Dedifferentiated amniotic fluid mesenchymal stem cell (primary cell): ENCODE measurements at regions not wholly inside any gene's neighbourhood (a gene's known extent, or its start where the extent isn't known, plus 50 kb on each side); places are given as distances from the start of the nearest gene placed in this dataset.

Source experiments
- DNase-seq: peaks from one replicate; pipeline ENCODE4 v3.0.0-alpha.2; 2016; ENCODE audit errors: extremely low spot score

DNA sequence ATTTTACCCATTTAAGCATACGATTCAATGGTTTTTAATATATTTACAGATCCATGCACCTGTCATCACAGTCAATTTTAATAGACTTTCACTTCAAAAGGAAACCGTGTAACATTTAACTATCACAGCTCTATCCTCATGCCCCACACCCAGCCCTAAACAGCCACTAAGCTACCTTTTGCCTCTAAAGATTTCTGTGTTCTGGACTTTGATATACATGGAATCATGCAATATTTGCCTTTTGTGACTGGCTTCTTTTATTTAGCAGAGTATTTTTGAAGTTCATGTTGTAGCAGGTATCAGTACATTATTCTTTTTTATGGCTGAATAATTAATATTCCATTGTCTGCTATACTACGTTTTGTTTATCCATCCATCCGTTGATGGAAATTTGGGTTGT is 50.3 kb upstream of the STX16 start:
- DNase-seq = no peak

DNA sequence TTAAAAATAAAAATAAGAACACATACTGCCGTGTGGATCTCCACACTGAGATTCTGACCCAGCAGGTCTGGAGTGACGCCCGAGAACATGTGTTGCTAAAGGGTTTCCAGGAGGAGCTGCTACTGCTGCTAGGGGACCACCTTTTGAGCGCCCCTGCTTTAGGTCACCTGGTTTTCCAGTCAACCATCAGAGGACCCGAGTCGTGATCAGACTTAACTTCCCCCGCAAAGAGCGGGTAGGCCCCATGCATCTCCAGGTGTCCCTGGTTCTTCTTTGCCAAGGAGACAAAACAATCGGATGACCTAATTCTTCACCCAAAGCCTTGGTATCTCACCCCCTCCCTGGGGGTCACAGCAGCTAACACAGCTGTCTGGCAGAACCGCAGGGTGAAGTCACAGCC is 51.1 kb upstream of the STX16 start:
- DNase-seq = no peak

DNA sequence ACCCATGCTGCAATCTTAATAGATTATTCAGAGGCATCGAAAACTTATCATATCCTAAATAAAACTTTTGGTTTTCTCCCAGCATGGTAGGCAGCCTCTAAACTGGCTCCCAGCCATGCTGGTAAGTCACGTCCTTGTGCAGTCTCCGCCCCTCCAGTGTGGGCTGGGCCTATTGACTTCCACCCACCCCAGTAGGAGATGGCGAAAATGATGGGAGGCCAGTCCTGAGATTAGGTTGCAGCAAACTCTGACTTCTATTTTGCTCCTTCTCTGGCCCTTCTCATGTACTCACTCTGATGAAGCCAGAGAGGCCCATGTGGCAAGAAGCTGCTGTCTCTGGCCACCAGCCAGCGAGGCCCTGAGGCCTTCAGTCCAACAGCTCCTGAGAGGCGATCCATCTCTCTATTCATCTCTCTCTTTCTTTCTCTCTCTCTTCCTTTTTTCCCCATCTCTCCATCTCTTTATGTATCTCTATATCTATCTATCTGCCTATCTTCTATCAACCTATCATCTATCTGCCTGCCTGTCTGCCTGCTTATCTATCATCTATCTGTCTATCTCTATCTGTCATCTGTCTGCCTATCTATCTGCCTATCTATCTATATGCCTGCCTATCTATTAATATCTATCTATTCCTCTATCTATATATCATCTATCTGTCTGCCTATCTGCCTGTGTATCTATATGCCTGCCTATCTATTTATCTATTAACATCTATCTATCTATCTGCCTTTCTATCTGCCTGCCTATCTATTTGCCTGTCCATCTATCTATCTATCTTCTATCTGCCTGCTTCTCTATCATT is 52.7 kb upstream of the STX16 start:
- peak; percentile 20 for DNase-seq

DNA sequence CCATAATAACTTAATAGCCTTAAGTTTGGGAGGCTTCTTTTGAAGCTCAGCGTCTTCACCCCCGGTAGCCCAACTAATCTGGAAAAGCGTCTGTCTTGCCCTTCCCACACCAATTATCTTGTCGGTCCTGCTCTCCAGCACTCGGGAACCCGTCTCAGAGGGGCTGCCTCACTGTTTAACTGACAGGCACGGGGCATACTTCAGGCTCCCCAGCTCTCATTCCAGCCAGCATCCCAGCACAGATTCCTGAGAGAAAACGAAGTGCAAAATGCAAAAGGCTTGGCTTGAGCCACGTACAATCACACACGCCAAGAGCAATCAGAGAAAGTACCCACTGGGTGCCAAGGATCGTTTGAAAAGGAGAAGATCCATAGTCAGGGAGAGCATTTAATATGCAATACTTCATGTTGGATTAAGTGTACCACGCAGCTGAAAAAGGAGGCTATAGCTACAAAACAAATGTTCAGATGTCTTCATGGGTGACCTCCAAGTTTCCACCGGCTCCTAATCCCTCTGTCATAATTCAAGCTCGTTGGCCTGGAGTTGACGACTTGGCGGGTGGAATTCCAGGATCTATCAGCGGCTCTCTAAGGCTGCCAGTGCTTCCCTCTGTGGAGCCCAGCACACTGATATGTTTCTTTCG is 53.7 kb upstream of the STX16 start:
- DNase-seq = no peak

DNA sequence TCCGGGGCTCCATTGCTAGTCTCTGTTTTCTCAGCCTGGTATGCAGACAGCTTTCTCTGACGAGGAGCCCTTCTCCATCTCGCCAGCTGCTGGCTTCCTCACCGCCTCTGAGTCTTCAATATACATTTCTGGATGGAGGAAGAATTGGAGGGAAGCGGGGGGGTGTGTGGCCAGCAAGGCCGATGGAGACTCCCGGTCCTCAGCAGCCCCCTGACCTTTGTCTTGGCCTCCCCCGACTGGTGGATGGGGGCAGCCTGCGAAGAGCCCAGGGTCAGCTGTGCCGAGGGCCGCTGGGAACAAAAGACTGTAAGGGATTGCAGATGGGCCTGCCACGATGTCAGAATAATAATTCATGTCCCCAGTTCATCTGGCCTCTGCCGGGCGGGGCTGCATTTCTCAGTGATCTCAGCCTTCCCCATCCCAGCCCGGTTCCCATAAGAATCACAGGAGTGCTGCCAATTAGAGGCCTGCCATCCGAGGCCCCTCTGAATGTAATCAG is 54.3 kb upstream of the STX16 start:
- no peak for DNase-seq

DNA sequence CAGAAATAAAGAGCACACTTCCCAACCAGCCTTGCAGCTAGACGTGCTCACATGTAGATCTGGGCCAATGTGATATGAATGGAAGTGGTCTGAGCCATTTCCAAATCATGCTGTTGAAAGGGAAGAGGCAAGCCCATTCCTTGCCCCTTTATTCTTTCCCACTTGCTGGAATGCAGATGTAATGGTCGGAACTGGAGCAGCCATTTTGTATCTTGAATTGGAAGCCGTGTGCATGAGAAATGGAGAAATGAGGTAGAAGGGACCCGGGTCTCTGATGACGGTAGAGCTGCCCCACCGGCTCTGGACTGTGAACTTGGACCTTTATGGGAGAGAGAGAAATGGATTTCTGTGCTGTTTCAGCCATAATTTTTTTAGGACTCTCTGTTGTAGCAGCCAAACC is 54.8 kb upstream of the STX16 start:
- DNase-seq = no peak

DNA sequence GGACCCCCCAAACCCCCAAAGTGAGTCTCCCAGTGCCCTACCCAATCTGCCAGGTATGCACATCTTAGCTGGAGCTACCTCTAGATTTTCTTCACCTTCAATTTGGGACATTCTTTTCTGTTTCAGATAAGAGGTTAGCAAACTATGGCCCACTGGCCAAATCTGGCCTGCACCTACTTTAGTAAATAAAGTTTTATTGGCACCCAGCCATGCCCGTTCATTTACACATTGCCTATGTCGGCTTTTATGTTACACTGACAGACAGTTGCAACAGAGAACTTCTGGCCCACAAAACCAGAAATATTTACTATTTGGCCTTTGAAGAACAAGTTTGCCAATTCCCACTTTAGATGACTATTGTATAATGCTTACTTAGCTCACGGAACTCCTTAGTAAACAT is 55.9 kb upstream of the STX16 start:
- DNase-seq = no peak

DNA sequence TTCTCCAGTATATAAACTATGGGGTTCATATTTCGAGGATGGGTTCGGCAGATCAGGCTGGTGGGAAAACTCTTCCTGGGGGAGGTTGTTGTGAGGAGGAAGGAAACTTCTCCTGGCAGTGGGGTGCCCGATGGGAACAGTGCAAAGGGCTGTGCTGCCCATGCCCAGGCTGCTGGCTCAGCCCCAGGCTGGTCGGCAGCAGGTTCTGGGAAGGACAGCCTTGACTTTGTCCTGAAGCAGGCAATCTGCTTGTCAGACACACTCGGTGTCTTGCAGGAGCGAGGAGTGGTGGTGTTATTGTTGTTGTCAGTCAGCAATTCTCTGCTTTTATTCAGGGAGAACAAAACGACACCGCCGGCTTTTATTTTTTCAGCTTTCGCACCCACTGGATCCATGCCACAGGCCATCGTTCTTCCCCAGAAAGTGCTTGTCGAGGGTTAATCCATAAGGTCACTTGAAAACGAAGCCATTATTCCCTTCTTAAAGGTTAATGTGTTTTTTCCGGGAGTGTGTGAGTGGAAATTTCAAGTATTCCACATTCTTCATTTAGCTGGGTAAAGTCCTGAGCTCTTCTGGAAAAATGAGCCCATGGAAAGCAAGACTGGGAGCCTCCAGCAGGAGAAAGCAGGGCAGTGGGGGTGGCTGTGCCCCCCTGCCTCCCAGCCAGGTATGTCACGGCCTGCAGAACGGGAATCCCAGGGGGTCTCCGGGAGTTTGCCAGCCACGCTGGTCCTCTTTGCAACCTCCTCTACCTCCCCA is 57.0 kb upstream of the STX16 start:
- DNase-seq = no peak

DNA sequence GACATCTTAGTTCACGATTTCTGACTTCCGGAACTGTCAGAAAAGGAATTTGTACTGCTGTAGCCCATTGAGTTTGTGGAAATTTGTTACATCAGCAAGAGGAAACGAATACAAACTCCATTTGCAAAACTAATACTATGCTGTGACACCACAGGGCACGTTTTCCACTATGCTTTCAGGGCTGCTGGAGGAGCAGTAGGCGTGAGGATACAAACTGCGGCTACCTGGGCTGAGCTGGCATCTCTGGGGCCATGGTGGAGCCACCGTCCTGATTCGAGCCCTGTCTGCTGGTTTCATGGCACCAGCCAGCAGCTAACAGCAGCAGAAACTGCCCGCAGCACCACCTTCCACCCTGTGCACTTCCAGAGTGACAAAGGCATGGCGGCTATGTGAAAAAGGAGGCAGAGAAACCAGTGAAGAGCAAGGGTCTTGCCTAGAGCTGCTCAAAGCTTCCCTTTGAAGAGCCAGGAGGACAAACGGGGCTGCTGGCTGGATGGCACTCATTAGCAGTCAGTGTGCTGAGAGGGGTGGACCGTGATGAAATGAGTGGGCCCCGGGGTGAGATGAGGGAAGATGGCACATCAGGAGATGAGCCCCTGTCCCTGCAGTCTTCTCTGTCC is 58.9 kb upstream of the STX16 start:
- no peak for DNase-seq

DNA sequence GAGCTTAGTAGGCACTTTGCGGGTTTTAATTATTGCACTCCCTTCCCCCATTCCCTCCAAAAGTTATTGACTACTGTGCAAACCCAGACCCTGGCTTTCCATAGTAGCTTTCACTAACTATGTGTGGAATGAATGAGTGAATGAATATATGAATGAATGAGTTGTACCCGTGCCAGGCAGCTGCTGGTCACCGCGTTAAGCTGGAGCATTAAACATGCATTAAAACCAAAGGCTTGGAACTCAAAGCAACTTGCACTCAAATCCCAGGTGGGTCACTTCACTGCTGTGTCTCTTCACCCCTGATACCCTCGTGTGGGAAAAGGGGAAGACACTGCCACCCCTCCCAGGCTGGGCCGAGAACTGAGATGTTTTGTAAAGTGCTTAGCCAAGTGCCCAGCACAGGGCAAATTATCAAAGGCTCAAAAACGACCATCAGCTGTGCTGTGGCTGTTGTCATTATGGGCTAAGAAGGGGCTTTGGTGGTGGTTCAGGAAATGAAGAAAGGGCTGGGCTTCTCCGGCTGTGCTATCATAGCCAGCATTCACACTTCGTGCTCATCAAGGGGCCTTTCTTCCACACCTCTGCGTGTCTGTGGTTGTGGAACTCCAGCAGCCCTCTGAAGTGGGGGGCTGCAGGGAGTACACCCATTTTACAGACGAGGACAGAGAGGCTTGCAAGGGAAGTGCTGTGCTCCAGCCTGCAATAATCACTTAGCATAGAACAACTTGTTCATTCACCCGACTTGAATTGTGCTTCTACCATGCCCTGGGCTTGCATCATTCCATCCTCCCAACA is 60.2 kb upstream of the STX16 start:
- DNase-seq = no peak

DNA sequence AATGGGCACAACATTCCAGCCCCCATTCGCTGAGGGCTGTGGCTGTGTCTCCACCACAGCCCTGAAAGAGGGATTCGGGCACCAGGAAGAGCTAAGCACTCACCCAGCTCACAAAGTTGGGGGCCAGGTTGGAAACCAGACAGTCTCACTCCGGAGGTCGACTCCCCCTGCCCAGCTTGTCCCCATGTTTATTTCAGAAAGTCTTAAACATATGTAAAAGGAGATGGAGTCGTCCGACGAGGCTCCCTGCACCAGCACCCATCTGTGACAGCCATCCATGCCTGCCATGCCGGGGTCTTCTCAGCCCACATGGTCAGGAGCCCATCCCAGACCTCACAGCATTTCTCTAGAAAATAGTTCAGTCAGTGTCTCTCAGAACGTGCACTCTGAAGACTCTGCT is 63.6 kb upstream of the STX16 start:
- DNase-seq = no peak

DNA sequence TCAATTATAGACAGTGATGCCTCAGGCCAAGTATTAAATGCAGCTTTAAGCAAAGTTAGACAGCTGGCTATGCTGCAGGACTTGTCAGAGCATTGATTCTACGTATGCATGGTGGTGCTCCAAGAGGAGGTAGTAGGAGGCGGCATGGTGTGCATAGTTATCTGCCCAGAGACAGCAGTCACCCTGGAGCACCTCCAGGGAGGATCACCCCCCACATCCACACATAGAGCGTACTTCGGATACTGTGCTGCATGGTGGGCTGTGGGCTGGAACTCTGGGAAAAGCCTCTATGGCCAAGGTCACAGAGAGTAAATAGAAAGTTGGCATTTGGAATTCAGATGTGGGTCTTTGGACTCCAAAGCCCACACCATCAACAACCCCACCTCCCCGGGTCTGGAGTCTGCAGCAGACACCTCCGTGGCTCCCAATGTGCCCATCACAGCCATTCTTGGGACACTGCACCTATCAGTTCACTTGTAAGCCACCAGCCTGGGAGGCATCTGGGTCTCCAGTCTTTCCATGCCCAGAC is 64.5 kb upstream of the STX16 start:
- no peak for DNase-seq

DNA sequence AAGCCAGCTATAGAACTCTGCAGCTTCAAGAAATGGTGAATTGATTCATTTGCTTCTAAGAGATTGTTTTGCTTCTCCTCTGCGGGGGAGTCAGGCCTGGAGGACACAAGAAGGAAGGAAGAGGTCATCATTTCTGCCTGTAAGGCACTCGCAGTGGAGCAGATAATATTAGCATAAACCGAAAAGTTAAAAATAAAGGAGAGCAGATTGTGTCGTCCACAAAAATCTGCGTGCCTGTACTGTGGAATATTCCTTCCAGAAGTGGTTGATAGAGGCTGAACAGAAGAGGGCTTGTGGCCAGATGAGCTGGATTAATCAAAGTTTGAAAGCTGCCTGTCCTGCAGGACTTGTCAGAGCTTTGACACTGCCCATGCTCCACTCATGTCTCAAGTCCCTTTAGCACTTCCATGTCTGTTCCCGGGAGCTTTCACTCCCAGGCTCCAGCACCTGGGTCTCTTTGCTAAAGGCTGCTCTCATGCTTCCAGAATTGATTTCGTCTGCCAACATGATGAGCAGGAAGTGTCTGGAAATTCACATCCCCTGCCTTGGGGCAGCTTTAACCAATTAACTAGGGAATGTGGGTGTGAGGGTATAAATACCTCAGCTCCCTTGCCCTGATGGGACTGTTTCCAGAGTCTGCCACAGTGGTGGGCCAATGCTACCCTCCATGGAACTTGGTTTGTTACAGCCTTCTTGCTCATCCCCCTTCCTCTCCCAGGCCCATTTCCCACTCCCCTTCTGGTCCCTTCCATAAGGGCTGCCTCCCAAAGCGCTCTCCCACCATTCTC is 65.1 kb upstream of the STX16 start:
- no peak for DNase-seq

DNA sequence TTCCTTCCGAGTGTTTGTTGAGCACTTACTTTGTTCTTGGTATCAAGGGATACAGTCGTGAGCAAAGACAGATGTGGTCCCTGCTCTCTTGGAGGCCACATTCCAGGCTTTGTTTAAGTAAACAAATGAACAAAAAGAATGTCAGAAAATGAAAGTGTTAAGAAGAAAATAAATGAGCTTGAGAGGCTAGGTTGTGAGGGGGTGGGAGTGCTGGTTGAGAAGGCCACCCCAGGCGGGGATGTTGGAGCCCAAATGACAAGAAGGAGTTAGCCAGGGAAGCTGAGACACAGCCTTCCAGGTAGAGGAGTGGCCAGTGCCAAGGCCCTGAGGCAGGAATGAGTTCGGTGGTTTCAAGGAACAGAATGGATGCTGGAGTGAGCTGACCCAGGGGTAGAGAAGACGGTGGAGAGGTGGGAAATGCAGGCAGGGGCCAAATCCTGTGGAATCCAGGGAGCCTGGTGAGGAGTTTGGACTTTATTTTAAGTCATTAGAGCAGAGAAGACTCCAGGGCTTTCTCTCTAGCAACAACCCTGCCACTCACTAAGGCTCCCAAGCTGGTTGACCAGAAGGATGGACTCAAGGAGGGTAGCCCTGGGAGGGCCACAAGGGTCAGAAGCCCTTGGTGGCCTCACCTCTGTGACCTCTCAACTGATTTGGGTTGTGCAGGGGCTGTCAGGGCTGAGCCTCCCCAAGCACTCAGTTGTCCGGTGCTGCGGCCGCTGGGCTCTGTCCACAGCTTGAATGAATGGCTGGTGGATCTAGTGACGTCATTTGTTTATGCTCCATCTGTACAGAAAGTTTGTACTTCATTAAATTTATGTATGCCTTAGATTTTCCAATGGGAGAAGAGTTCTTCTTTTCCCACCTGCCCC is 66.0 kb upstream of the STX16 start:
- DNase-seq = no peak

DNA sequence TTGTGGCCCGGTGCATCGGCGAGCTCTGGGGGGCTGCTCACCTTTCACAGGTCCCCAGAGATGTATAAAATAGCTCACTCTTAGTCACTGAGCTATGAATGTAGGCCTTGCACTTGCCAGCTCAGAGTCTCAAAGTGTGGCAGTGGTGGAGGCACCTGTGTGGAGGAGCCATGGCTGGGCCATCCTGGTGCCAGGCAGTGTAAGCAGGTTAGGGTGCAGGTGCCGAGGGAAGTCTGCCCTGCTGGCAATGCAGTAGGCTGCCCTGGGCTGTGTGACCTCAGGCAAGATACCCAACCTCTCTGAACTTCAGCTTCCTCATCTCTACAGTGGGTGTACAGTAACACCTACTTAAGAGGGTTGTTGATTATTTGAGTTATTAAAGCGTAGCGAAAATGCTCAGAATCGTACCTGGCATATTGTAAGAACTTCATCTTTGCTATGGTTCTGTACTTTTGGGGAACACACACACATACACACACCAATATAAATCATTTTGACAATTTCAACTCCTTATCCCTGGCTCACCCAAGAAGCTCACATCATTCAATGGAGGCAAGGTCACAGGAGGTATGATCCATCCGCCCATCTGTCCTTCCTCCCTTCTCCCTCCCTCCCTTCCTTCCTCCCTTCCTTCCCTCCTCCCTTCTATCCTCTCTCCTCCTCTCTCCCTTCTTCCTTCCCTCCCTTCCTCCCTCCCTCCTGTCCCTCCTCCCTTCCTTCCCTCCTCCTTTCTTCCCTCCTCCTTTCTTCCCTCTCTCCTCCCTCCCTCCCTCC is 66.8 kb upstream of the STX16 start:
- DNase-seq = no peak

DNA sequence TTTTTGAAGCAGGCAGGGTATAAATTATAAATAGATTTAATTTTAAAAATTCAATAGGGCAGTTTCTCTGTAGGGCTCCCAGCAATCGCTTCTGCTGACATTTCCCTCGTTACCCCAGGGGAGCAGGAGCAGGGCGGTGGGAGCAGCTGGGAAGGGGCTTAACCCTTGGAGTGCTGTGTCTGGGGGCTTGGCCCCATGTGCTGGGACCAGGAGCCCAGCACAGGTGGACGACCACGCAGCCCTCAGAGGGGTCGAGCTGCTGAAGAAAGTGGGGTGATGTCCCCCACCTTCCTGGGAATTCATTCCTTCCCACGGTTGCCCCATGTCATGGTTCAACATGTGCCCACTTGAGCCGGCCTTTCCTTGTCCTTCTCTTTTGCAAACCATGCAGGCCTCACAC is 67.5 kb upstream of the STX16 start:
- DNase-seq = no peak

DNA sequence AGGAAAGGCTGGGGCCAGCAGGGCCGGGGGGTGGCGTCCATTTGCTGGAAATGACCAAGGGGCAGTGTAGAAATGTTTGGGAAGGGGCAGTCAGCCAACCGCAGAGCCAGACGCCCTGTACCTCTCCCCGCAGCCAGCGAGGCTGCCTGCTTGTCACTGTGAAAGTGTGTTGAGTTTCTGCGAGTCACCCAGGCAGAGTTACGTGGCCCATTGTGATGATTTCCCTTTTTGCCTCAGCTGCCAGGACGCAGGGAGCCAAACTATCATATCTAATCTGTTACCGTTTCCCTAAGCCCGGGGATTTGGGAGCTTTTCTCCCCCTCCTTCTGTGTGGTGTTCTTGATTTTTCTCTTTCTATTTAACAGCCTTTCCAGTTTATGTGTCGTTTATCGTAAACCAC is 67.9 kb upstream of the STX16 start:
- no peak for DNase-seq

DNA sequence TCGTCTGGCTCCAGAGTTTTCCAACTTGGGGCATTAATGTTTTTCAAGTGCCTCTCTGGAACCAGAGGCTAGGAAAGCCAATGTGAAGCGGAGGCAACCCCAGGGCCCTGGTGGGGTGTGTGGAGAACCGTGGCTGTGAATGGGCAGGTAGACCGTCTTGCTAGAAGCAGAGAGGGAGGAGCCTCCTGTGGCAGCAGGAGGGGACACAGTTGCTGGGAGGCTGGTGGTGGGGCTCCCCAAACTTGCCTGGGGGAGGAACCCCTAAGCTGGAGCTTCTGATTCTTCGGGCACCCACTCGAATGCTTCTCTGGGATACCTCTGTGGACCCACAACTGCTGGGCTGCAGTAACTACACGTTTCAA is 65.3 kb upstream of the APCDD1L start:
- DNase-seq = no peak
